ENCODE measurements at regions not wholly inside any gene's neighbourhood (a gene's known extent, or its start where the extent isn't known, plus 50 kb on each side); places are given as distances from the start of the nearest gene placed in this dataset.

DNA sequence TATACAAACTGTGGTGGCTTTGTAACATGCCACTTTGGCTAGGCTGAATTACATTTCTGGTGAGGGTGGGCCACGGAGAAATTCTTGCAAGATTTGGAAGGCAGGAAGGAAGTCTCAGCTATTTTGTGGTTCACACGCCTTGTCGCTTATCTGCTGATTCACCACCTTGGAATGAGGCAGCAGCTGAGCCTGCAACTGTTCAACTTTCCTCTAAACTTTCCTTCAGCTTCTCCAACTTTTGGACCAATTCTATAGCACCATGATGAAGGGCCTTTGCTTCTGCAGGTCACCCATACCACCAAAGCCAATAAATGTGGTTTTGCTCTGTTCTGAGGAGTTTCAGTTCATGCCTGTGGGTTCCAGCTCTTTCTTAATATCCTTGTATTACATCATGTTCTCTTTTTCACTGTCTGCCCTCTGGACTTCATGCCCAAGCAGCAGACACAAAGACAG, 337.6 kb upstream of the SNX7 start (continued):
- TF ChIP-seq MEF2B (IDR thresholded peaks at IDR 0.05; ENCODE audit: partially characterized antibody, poor library complexity, severe bottlenecking) (no peak), ZNF622 (IDR thresholded peaks at IDR 0.05) (no peak)

DNA sequence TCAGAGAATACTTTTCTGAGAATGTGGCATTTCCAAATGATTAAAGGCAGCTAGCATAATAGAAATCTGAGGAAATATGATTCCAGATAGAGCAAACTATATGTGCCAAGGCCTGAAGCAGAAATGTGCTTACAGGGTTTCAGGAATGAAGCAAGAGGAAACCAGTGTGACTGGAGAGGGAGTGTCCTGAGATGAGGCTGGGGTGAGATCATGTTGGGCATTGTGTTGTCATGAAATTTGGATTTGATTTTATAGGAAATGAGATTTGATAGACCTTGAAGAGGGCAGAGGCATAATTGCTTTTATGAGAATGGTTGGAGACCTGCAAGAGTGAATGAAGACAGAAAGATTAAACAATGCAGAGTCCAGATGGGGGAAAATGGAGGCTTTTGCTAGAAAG, 338.1 kb upstream of the SNX7 start:
- FAIRE-seq = no peak
- POLR2A ChIA-PET = no interaction called here
- CTCF ChIA-PET = interaction anchor here (1.3 kb wide), 1 partner anchor 13 kb away, joined by 3 read pairs; no protein-coding TSS in a partner anchor

DNA sequence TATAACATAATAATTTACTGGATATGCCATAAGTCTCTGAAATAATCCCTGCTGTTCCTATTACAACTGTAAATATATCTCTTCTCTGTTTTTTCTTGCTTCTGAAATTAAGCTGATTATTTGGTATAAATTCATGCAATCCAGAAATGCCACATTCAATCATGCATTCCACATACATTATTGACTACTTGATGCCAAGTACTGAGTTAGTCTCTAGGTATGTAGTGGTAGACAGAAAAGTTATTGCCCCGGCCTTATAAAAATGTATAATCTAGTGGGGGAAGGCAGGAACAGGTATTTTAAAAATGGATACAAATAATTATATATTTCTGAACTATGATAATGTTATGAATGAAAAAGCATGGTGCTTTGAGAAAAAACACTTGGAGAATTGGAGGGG, 338.6 kb upstream of the SNX7 start:
- Histone ChIP-seq H3K4me1 (ENCODE audit: control insufficient read depth, insufficient read depth, low read length) (no peaks in the 10 kb centered on the region), H3K36me3 (ENCODE audit: control insufficient read depth in 2 of 2, insufficient read depth in 2 of 2, low read length in 1 of 2) (no peaks in the 10 kb centered on the region), H3K4me2 (ENCODE audit: control insufficient read depth, insufficient read depth) (no peak overlapping the region), H3K9me3 (replicated peaks; ENCODE audit: control insufficient read depth, insufficient read depth, low read length) (no peaks in the 10 kb centered on the region), H3K4me3 (no peak overlapping the region), H3K9ac (ENCODE audit: control insufficient read depth, insufficient read depth, low read length) (no peak overlapping the region), H4K20me1 (ENCODE audit: control insufficient read depth, insufficient read depth) (no peaks in the 10 kb centered on the region), H2AFZ (ENCODE audit: control insufficient read depth, low read depth, low read length) (no peak overlapping the region), H3K27me3 (replicated peaks in 1 of 2; ENCODE audit: control insufficient read depth in 2 of 2, insufficient read depth in 2 of 2, low read length in 1 of 2) (no peaks in the 10 kb centered on the region; a peak in 1 of 4 replicates), H3K79me2 (ENCODE audit: control insufficient read depth, insufficient read depth, low read length) (no peaks in the 10 kb centered on the region), H3K27ac (ENCODE audit: control insufficient read depth, insufficient read depth) (no peak overlapping the region)
- 0% methylated on average over 1 of the region's 1 CpG for WGBS (ENCODE audit: insufficient coverage, insufficient replicate concordance, low lambda C conversion rate, missing lambda C conversion rate)
- intact Hi-C loops (cut with micrococcal nuclease; ENCODE audit: unreplicated experiment) (no loop called here), in situ Hi-C loops (cut with MboI) (no loop called here)
- no peak for DNase-seq (ENCODE audit: low read depth, low spot score)
- ChIA-PET SMC1A (ENCODE audit: uncharacterized antibody, unreplicated experiment) (no interaction called here), CTCF (interaction anchor here (1.3 kb wide), 1 partner anchor 13 kb away, joined by 3 read pairs; no protein-coding TSS in a partner anchor), POLR2A (no interaction called here), RAD21 (ENCODE audit: unreplicated experiment) (no interaction called here)
- no peak for FAIRE-seq
- BruUV-seq (replicated peaks) = no TSS peak
- no peak for ATAC-seq
- TF ChIP-seq ZNF24 (IDR thresholded peaks at IDR 0.05) = no peak
- TF ChIP-seq KLF5 (IDR thresholded peaks at IDR 0.05; ENCODE audit: partially characterized antibody) = no peak
- TF ChIP-seq FOXM1 (IDR thresholded peaks at IDR 0.05; ENCODE audit: low read depth, low read length) = no peak
- TF ChIP-seq MEF2B (IDR thresholded peaks at IDR 0.05; ENCODE audit: partially characterized antibody, poor library complexity, severe bottlenecking) = no peak
- no peak for TF ChIP-seq FOS (IDR thresholded peaks at IDR 0.05; ENCODE audit: borderline replicate concordance, extremely low read depth, insufficient read length)
- TF ChIP-seq, protein P1, sequence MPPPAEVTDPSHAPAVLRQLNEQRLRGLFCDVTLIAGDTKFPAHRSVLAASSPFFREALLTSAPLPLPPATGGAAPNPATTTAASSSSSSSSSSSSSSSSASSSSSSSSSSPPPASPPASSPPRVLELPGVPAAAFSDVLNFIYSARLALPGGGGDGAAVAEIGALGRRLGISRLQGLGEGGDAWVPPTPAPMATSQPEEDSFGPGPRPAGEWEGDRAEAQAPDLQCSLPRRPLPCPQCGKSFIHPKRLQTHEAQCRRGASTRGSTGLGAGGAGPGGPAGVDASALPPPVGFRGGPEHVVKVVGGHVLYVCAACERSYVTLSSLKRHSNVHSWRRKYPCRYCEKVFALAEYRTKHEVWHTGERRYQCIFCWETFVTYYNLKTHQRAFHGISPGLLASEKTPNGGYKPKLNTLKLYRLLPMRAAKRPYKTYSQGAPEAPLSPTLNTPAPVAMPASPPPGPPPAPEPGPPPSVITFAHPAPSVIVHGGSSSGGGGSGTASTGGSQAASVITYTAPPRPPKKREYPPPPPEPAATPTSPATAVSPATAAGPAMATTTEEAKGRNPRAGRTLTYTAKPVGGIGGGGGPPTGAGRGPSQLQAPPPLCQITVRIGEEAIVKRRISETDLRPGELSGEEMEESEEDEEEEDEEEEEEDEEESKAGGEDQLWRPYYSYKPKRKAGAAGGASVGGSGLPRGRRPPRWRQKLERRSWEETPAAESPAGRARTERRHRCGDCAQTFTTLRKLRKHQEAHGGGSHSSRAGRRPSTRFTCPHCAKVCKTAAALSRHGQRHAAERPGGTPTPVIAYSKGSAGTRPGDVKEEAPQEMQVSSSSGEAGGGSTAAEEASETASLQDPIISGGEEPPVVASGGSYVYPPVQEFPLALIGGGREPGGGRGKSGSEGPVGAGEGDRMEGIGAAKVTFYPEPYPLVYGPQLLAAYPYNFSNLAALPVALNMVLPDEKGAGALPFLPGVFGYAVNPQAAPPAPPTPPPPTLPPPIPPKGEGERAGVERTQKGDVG (CRISPR knock-in tag; IDR thresholded peaks at IDR 0.05) = no peak
- no peak for TF ChIP-seq CBX3 (IDR thresholded peaks at IDR 0.05; ENCODE audit: borderline replicate concordance, low read depth)
- TF ChIP-seq JUND (IDR thresholded peaks at IDR 0.05; ENCODE audit: low read depth, low read length) = no peak
- TF ChIP-seq NRF1 (conservative IDR thresholded peaks at IDR 0.05; ENCODE audit: low read depth, low read length) = no peak
- no peak for TF ChIP-seq NFXL1 (IDR thresholded peaks at IDR 0.05; ENCODE audit: borderline replicate concordance)

More for the DNA sequence above, 338.1 kb upstream of the SNX7 start:
- Histone ChIP-seq H3K27me3 (replicated peaks in 1 of 2; ENCODE audit: control insufficient read depth in 2 of 2, insufficient read depth in 2 of 2, low read length in 1 of 2) (no peaks in the 10 kb centered on the region; a peak in 1 of 4 replicates), H3K79me2 (ENCODE audit: control insufficient read depth, insufficient read depth, low read length) (no peaks in the 10 kb centered on the region), H3K27ac (ENCODE audit: control insufficient read depth, insufficient read depth) (no peak overlapping the region), H3K4me2 (ENCODE audit: control insufficient read depth, insufficient read depth) (no peak overlapping the region), H2AFZ (ENCODE audit: control insufficient read depth, low read depth, low read length) (no peak overlapping the region), H3K4me3 (no peak overlapping the region), H3K9me3 (replicated peaks; ENCODE audit: control insufficient read depth, insufficient read depth, low read length) (no peaks in the 10 kb centered on the region), H3K36me3 (ENCODE audit: control insufficient read depth in 2 of 2, insufficient read depth in 2 of 2, low read length in 1 of 2) (no peaks in the 10 kb centered on the region), H4K20me1 (ENCODE audit: control insufficient read depth, insufficient read depth) (no peaks in the 10 kb centered on the region), H3K9ac (ENCODE audit: control insufficient read depth, insufficient read depth, low read length) (no peak overlapping the region), H3K4me1 (ENCODE audit: control insufficient read depth, insufficient read depth, low read length) (no peaks in the 10 kb centered on the region)
- no TSS peak for BruUV-seq (replicated peaks)
- TF ChIP-seq MYB (IDR thresholded peaks at IDR 0.05; ENCODE audit: borderline replicate concordance, low read depth, low read length) = no peak
- TF ChIP-seq, protein P2, sequence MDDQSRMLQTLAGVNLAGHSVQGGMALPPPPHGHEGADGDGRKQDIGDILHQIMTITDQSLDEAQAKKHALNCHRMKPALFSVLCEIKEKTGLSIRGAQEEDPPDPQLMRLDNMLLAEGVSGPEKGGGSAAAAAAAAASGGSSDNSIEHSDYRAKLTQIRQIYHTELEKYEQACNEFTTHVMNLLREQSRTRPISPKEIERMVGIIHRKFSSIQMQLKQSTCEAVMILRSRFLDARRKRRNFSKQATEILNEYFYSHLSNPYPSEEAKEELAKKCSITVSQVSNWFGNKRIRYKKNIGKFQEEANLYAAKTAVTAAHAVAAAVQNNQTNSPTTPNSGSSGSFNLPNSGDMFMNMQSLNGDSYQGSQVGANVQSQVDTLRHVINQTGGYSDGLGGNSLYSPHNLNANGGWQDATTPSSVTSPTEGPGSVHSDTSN (IDR thresholded peaks at IDR 0.05; ENCODE audit: insufficient replicate concordance, low read depth, low read length) = no peak
- intact Hi-C loops (cut with micrococcal nuclease; ENCODE audit: unreplicated experiment) (no loop called here), in situ Hi-C loops (cut with MboI) (no loop called here)
- SMC1A ChIA-PET (ENCODE audit: uncharacterized antibody, unreplicated experiment) = no interaction called here
- RAD21 ChIA-PET (ENCODE audit: unreplicated experiment) = interaction anchor here (0.6 kb wide), 1 partner anchor 1380 kb away, joined by 3 read pairs; no protein-coding TSS in a partner anchor
- no peak for ATAC-seq
- no peak for DNase-seq (ENCODE audit: low read depth, low spot score)

Measured in GM12878 (cell line).